ENCODE measurements at regions not wholly inside any gene's neighbourhood (a gene's known extent, or its start where the extent isn't known, plus 50 kb on each side); places are given as distances from the start of the nearest gene placed in this dataset.

- no TSS peak for BruUV-seq (replicated peaks)
- DNase-seq (ENCODE audit: low read depth, low spot score): no peak
- H3K27me3 ChIP-seq (ENCODE audit: control insufficient read depth, insufficient read depth, low read length): peaks cover 8% of the 10 kb centered on the region
These were observed 101.7 kb upstream of the GJB5 start for GRCh38 chr1:34653110-34653509.

GRCh38 chr1:34655206-34655874 lies 99.5 kb upstream of the GJB5 start:
- Histone ChIP-seq H3K9me3 (ENCODE audit: control insufficient read depth, insufficient read depth, low read depth, low read length) (no peaks in the 10 kb centered on the region), H3K27me3 (ENCODE audit: control insufficient read depth, insufficient read depth, low read length) (peaks cover 6% of the 10 kb centered on the region), H3K36me3 (ENCODE audit: control insufficient read depth, insufficient read depth, low read length) (no peaks in the 10 kb centered on the region), H3K4me1 (ENCODE audit: control insufficient read depth, insufficient read depth, low read length) (no peaks in the 10 kb centered on the region), H3K4me3 (ENCODE audit: low read depth in 2 of 2, low read length in 2 of 2) (no peak overlapping the region), H3K27ac (ENCODE audit: low read length) (no peak overlapping the region)
- intact Hi-C loops (cut with micrococcal nuclease; ENCODE audit: unreplicated experiment) (no loop called here), in situ Hi-C loops (cut with HindIII; ENCODE audit: low pct_unique_long_range_greater_than_20kb, low sequenced_read_pairs) (no loop called here)
- POLR2A ChIA-PET: no interaction called here
- TF ChIP-seq REST (IDR thresholded peaks at IDR 0.05; ENCODE audit: insufficient read depth in 1 of 2, low read depth in 2 of 2, low read length in 1 of 2): no peak
- no peak for TF ChIP-seq TCF7L2 (IDR thresholded peaks at IDR 0.05; ENCODE audit: low read depth, low read length)
- no peak for TF ChIP-seq CTCF (IDR thresholded peaks at IDR 0.05)
- TF ChIP-seq POLR2AphosphoS5 (IDR thresholded peaks at IDR 0.05; ENCODE audit: low read depth, low read length): no peak
- TF ChIP-seq SIN3A (IDR thresholded peaks at IDR 0.05; ENCODE audit: borderline replicate concordance, insufficient read depth, low read depth, low read length): no peak
- BruUV-seq (replicated peaks): no TSS peak
- no peak for DNase-seq (ENCODE audit: low read depth, low spot score)
- no peak for ATAC-seq
- CTCF ChIA-PET: no interaction called here

More at GRCh38 chr1:34653110-34653509, 101.7 kb upstream of the GJB5 start:
- intact Hi-C loops (cut with micrococcal nuclease; ENCODE audit: unreplicated experiment): no loop called here
- no peaks in the 10 kb centered on the region for H3K4me1 ChIP-seq (ENCODE audit: control insufficient read depth, insufficient read depth, low read length)
- no peaks in the 10 kb centered on the region for H3K36me3 ChIP-seq (ENCODE audit: control insufficient read depth, insufficient read depth, low read length)
- in situ Hi-C loops (cut with HindIII; ENCODE audit: low pct_unique_long_range_greater_than_20kb, low sequenced_read_pairs): no loop called here
- ATAC-seq: no peak
- TF ChIP-seq CTCF (IDR thresholded peaks at IDR 0.05) (no peak), REST (IDR thresholded peaks at IDR 0.05; ENCODE audit: insufficient read depth in 1 of 2, low read depth in 2 of 2, low read length in 1 of 2) (no peak), TCF7L2 (IDR thresholded peaks at IDR 0.05; ENCODE audit: low read depth, low read length) (no peak), SIN3A (IDR thresholded peaks at IDR 0.05; ENCODE audit: borderline replicate concordance, insufficient read depth, low read depth, low read length) (no peak), POLR2AphosphoS5 (IDR thresholded peaks at IDR 0.05; ENCODE audit: low read depth, low read length) (no peak)
- ChIA-PET CTCF (no interaction called here), POLR2A (no interaction called here)
- no peak overlapping the region for H3K27ac ChIP-seq (ENCODE audit: low read length)
- H3K4me3 ChIP-seq (ENCODE audit: low read depth in 2 of 2, low read length in 2 of 2): no peak overlapping the region
- H3K9me3 ChIP-seq (ENCODE audit: control insufficient read depth, insufficient read depth, low read depth, low read length): no peaks in the 10 kb centered on the region

Data from Panc1 (cell line).